Heart right ventricle (tissue), 16 donors: ENCODE measurements at regions not wholly inside any gene's neighbourhood (a gene's known extent, or its start where the extent isn't known, plus 50 kb on each side); places are given as distances from the start of the nearest gene placed in this dataset.

Source experiments
- ATAC-seq, 8 donors: fragments of 200-7000 bp; cut with Tn5 transposase; one replicate each; pipeline ENCODE4 v1.9.1; 2020; ENCODE audit warnings: mild to moderate bottlenecking in 8 of 8, moderate library complexity in 8 of 8, moderate number of reproducible peaks in 1 of 8
- DNase-seq, 2 donors: peaks; one replicate each; pipeline ENCODE4 v3.0.0-alpha.2; 2020
- H3K27ac ChIP-seq, 10 donors: fragments of 200-600 bp; sonication (generic) in 2 of 10; one replicate each; pipeline versions ENCODE4 v1.5.0 to v1.8.0; 2020 to 2022; ENCODE audit warnings: mild to moderate bottlenecking in 3 of 10
- H3K27me3 ChIP-seq, 7 donors: fragments of 200-600 bp; one replicate each; pipeline ENCODE4 v1.8.0; 2021 to 2022; ENCODE audit warnings: mild to moderate bottlenecking in 2 of 7
- H3K36me3 ChIP-seq, 9 donors: fragments of 200-600 bp; sonication (generic) in 1 of 9; one replicate each; pipeline versions ENCODE4 v1.5.0 to v1.8.0; 2020 to 2022; ENCODE audit warnings: mild to moderate bottlenecking in 2 of 9
- H3K4me1 ChIP-seq, 9 donors: fragments of 200-600 bp; sonication (generic) in 1 of 9; one replicate each; pipeline versions ENCODE4 v1.5.0 to v1.8.0; 2020 to 2022; ENCODE audit warnings: mild to moderate bottlenecking in 4 of 9
- H3K4me3 ChIP-seq, 10 donors: fragments of 200-600 bp; sonication (generic) in 2 of 10; one replicate each; pipeline versions ENCODE4 v1.5.0 to v1.8.0; 2020 to 2022; ENCODE audit warnings: mild to moderate bottlenecking in 7 of 10, moderate library complexity in 2 of 10
- H3K9me3 ChIP-seq, 11 donors: fragments of 200-600 bp in 10 of 11; sonication (generic) in 2 of 11; one replicate each; pipeline versions ENCODE4 v1.5.0 to v1.8.0; 2013 to 2022; ENCODE audit warnings: mild to moderate bottlenecking in 2 of 11, control low read depth in 1 of 11, moderate library complexity in 1 of 11
- CTCF ChIP-seq, 9 donors: fragments of 200-600 bp; sonication (generic) in 2 of 9; IDR thresholded peaks; one replicate each; pipeline versions ENCODE4 v1.5.0 to v1.8.0; 2021 to 2022; ENCODE audit warnings: antibody characterized with exemption in 9 of 9, mild to moderate bottlenecking in 5 of 9, moderate library complexity in 1 of 9
- WGBS, 2 donors: extraction: QIAGEN DNeasy Blood & Tissue Kit; methylation state at CpG; one replicate each; pipeline ENCODE4 v1.1.7; 2013; ENCODE audit warnings: inconsistent platforms in 1 of 2; 5-methylcytosine and 5-hydroxymethylcytosine counted together
- intact Hi-C, 10 donors: fragments of 100-400 bp; cut with DNase I; formaldehyde crosslinking; loops; one replicate each; pipeline versions ENCODE4 v1.11.1 to v1.14.2; 2022
- donor health status: Arrhythmogenic right ventricular cardiomyopathy.
- donor health status: ischemic (EF 13 %, LVEDD 7.1; RV severe dilation, severe dysfunction).
- donor health status: healthy with polysubstance abuse.
- donor health status: DM: no; HTN: yes; CAD: no.
- donor health status: DM: no; HTN: no; CAD: no.
- donor health status: ischemic (EF 25% LVEDD 6.9; RV normal size, moderate dysfunction).
- donor health status: ischemic (EF 25% LVEDD 5.7; RV mildly dilated, moderate dysfunction).
- donor health status: healthy.
- donor health status: DM: yes; HTN: yes; CAD: no.
- donor health status: Ischemic cardiomyopathy.
- donor health status: ischemic (EF 35%, LVEDD 5.7; RV mildly dilated, moderate dysfunction).
- donor health status: nonischemic (EF 11% LVEDD 7.7; RV severe dilation, severe dysfunction).
- donor health status: DM: yes; HTN: yes; CAD: no.
- donor health status: PGD.
- donor health status: ischemic (EF 29% LVEDD 5.4; RV normal size, mild dysfunction).
- donor health status: nonischemic (EF 23%, LVEDD 6.1; RV moderate dilation, normal function).

DNA sequence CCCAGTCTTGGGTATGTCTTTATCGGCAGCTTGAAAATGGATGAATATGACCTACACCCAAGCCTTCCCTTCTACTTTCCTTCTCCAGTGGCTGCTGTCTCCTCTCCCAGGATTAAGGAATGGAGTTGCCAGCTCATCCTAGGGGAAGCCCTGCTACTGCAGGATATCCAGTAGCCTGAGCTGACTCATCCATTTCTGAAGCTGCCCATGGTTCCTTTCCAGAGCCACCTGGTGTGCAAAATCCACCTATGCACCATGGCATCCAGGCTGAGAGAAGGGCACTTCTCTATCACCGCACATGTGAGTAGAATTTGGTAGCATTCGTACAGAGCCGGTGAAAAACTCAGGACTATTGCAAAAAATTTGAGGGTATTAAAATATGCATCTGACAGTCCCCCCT lies 290.8 kb downstream of the YTHDC2 start:
- no peaks in the 10 kb centered on the region for H3K9me3 ChIP-seq
- 72 to 85% methylated on average over 4 of the region's 4 CpGs for WGBS, 2 donors
- intact Hi-C loops: no loop called here
- TF ChIP-seq CTCF (IDR thresholded peaks at IDR 0.05): no peak
- peaks cover 0 to 18% (median 12%) of the 10 kb centered on the region in 9 donors for H3K4me1 ChIP-seq
- H3K27me3 ChIP-seq: peaks cover 0 to 8% (median 0%) of the 10 kb centered on the region in 7 donors
- no peak for DNase-seq
- no peaks in the 10 kb centered on the region for H3K36me3 ChIP-seq
- H3K27ac ChIP-seq: no peak overlapping the region
- no peak overlapping the region for H3K4me3 ChIP-seq
- no peak for ATAC-seq

- DNase-seq: no peak
- no peak overlapping the region for H3K4me3 ChIP-seq
- H3K9me3 ChIP-seq: no peaks in the 10 kb centered on the region
- peaks cover 0 to 8% (median 0%) of the 10 kb centered on the region in 7 donors for H3K27me3 ChIP-seq
- intact Hi-C loops: no loop called here
- 79 to 90% methylated on average over 6 of the region's 6 CpGs for WGBS, 2 donors
- H3K4me1 ChIP-seq: peaks cover 0 to 18% (median 12%) of the 10 kb centered on the region in 9 donors
- no peak for ATAC-seq
- no peaks in the 10 kb centered on the region for H3K36me3 ChIP-seq
- no peak for TF ChIP-seq CTCF (IDR thresholded peaks at IDR 0.05)
- no peak overlapping the region for H3K27ac ChIP-seq
These were observed 291.4 kb downstream of the YTHDC2 start for GRCh38 chr5:113804943-113805342.

- Histone ChIP-seq H3K36me3 (no peaks in the 10 kb centered on the region), H3K9me3 (no peaks in the 10 kb centered on the region), H3K4me1 (peaks cover 0 to 18% (median 12%) of the 10 kb centered on the region in 9 donors), H3K27me3 (peaks cover 0 to 8% (median 0%) of the 10 kb centered on the region in 7 donors), H3K27ac (peak overlapping the region in 1 of 10 donors; percentile 26), H3K4me3 (peak overlapping the region in 5 of 10 donors; percentile 2 to 21 (median 11))
- intact Hi-C loops: no loop called here
- ATAC-seq (no peak), DNase-seq (no peak)
- 26 to 33% methylated on average over 3 of the region's 3 CpGs for WGBS, 2 donors
- TF ChIP-seq CTCF (IDR thresholded peaks at IDR 0.05): peak in 7 of 9 donors; percentile 12 to 50 (median 40)
These were observed 292.8 kb downstream of the YTHDC2 start for GRCh38 chr5:113806250-113806649.

GRCh38 chr5:113806904-113807303 lies 293.4 kb downstream of the YTHDC2 start:
- TF ChIP-seq CTCF (IDR thresholded peaks at IDR 0.05): no peak

More at GRCh38 chr5:113806904-113807303, 293.4 kb downstream of the YTHDC2 start:
- H3K27ac ChIP-seq: peak overlapping the region in 1 of 10 donors; percentile 26
- peaks cover 0 to 7% (median 0%) of the 10 kb centered on the region in 7 donors for H3K27me3 ChIP-seq
- H3K9me3 ChIP-seq: no peaks in the 10 kb centered on the region
- peak overlapping the region in 3 of 10 donors; percentile 7 to 11 (median 8) for H3K4me3 ChIP-seq
- ATAC-seq (peak in 6 of 8 donors; percentile 27 to 67 (median 50)), DNase-seq (no peak)
- no peaks in the 10 kb centered on the region for H3K36me3 ChIP-seq
- H3K4me1 ChIP-seq: peaks cover 0 to 18% (median 12%) of the 10 kb centered on the region in 9 donors
- intact Hi-C loops: no loop called here
- 53 to 61% methylated on average over 3 of the region's 3 CpGs for WGBS, 2 donors
